ENCODE measurements at regions not wholly inside any gene's neighbourhood (a gene's known extent, or its start where the extent isn't known, plus 50 kb on each side); places are given as distances from the start of the nearest gene placed in this dataset.

GRCh38 chr16:64880006-64880405 lies 241.9 kb downstream of the CDH11 start:
- no peak for DNase-seq
- H3K4me3 ChIP-seq, result no peak overlapping the region
- peaks cover 0 to 5% (median 1%) of the 10 kb centered on the region in 4 donors for H3K4me1 ChIP-seq
- no peaks in the 10 kb centered on the region for H3K36me3 ChIP-seq
- intact Hi-C loops (cut with DNase I; ENCODE audit: low total_unique reads), result no loop called here
- H3K27ac ChIP-seq, result no peak overlapping the region
- no peaks in the 10 kb centered on the region for H3K27me3 ChIP-seq
- no peaks in the 10 kb centered on the region for H3K9me3 ChIP-seq
- TF ChIP-seq, protein P1, sequence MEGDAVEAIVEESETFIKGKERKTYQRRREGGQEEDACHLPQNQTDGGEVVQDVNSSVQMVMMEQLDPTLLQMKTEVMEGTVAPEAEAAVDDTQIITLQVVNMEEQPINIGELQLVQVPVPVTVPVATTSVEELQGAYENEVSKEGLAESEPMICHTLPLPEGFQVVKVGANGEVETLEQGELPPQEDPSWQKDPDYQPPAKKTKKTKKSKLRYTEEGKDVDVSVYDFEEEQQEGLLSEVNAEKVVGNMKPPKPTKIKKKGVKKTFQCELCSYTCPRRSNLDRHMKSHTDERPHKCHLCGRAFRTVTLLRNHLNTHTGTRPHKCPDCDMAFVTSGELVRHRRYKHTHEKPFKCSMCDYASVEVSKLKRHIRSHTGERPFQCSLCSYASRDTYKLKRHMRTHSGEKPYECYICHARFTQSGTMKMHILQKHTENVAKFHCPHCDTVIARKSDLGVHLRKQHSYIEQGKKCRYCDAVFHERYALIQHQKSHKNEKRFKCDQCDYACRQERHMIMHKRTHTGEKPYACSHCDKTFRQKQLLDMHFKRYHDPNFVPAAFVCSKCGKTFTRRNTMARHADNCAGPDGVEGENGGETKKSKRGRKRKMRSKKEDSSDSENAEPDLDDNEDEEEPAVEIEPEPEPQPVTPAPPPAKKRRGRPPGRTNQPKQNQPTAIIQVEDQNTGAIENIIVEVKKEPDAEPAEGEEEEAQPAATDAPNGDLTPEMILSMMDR (IDR thresholded peaks at IDR 0.05), result no peak

- no peaks in the 10 kb centered on the region for H3K27me3 ChIP-seq
- no peaks in the 10 kb centered on the region for H3K36me3 ChIP-seq
Observed at GRCh38 chr16:64878940-64879339, 242.9 kb downstream of the CDH11 start.

GRCh38 chr16:64872101-64872500 lies 249.8 kb downstream of the CDH11 start:
- intact Hi-C loops (cut with DNase I; ENCODE audit: low total_unique reads), result no loop called here
- H3K9me3 ChIP-seq, result no peaks in the 10 kb centered on the region
- H3K4me1 ChIP-seq, result no peaks in the 10 kb centered on the region
- H3K4me3 ChIP-seq, result no peak overlapping the region
- H3K36me3 ChIP-seq, result no peaks in the 10 kb centered on the region
- DNase-seq, result no peak
- no peak overlapping the region for H3K27ac ChIP-seq
- no peaks in the 10 kb centered on the region for H3K27me3 ChIP-seq
- TF ChIP-seq, protein P1 (IDR thresholded peaks at IDR 0.05), result no peak

More at GRCh38 chr16:64878940-64879339, 242.9 kb downstream of the CDH11 start:
- Histone ChIP-seq H3K4me1 (peaks cover 0 to 5% (median 1%) of the 10 kb centered on the region in 4 donors), H3K27ac (no peak overlapping the region), H3K4me3 (no peak overlapping the region), H3K9me3 (no peaks in the 10 kb centered on the region)
- DNase-seq, result no peak
- TF ChIP-seq, protein P1 (IDR thresholded peaks at IDR 0.05), result no peak
- intact Hi-C loops (cut with DNase I; ENCODE audit: low total_unique reads), result no loop called here

- Histone ChIP-seq H3K4me1 (no peaks in the 10 kb centered on the region), H3K27ac (no peak overlapping the region), H3K36me3 (no peaks in the 10 kb centered on the region), H3K27me3 (no peaks in the 10 kb centered on the region), H3K4me3 (no peak overlapping the region), H3K9me3 (no peaks in the 10 kb centered on the region)
- TF ChIP-seq, protein P1 (IDR thresholded peaks at IDR 0.05), result no peak
- intact Hi-C loops (cut with DNase I; ENCODE audit: low total_unique reads), result no loop called here
- no peak for DNase-seq
Observed at GRCh38 chr16:64870859-64871258, 251.0 kb downstream of the CDH11 start.

- Histone ChIP-seq H3K9me3 (no peaks in the 10 kb centered on the region), H3K27ac (no peak overlapping the region), H3K27me3 (no peaks in the 10 kb centered on the region), H3K4me1 (peaks cover 0 to 5% (median 2%) of the 10 kb centered on the region in 4 donors), H3K36me3 (no peaks in the 10 kb centered on the region), H3K4me3 (no peak overlapping the region)
- no peak for DNase-seq
- intact Hi-C loops (cut with DNase I; ENCODE audit: low total_unique reads), result no loop called here
- TF ChIP-seq, protein P1 (IDR thresholded peaks at IDR 0.05), result no peak
Observed at GRCh38 chr16:64869781-64870180, 252.1 kb downstream of the CDH11 start.

DNA sequence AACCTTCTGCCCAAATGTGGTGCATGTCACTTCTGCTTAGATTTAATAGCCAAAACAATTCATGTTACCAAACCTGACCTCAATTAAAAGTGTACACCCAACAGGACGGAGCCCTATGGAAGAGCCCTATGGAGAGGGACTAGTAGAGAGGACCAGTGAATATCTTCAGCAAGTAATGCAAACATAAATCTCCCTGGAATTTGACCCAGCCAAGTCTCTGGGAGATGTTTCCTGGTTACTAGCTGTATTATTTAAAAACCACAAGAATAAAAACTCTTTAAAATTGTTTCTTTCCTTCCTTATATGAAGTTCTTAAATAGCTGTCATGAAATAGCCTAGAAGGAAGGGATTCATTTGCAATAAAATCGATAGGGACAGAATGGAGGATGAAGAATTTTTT lies 255.8 kb downstream of the CDH11 start:
- H3K27ac ChIP-seq, result no peak overlapping the region
- no peaks in the 10 kb centered on the region for H3K36me3 ChIP-seq
- H3K27me3 ChIP-seq, result no peaks in the 10 kb centered on the region
- intact Hi-C loops (cut with DNase I; ENCODE audit: low total_unique reads), result no loop called here
- TF ChIP-seq, protein P1 (IDR thresholded peaks at IDR 0.05), result no peak
- no peak for DNase-seq
- H3K9me3 ChIP-seq, result no peaks in the 10 kb centered on the region
- H3K4me1 ChIP-seq, result peaks cover 0 to 15% (median 10%) of the 10 kb centered on the region in 4 donors
- no peak overlapping the region for H3K4me3 ChIP-seq

Data from tibial artery (tissue), 4 donors.